Thyroid gland (tissue), 4 donors: ENCODE measurements at regions not wholly inside any gene's neighbourhood (a gene's known extent, or its start where the extent isn't known, plus 50 kb on each side); places are given as distances from the start of the nearest gene placed in this dataset.
"Not testable (repeated sequence)": the region's sequence is repeated elsewhere in the genome, so short reads cannot be mapped to it uniquely, and the experiment has no call there.

Source experiments
- POLR2A ChIP-seq, 2 donors: fragments of 450-650 bp; IDR thresholded peaks; one replicate each; pipeline ENCODE4 v1.6.1; 2017; ENCODE audit warnings: antibody characterized with exemption in 2 of 2, mild to moderate bottlenecking in 2 of 2, moderate library complexity in 1 of 2
- TF ChIP-seq, protein P1 (sequence below), 6 experiments: fragments of 200-600 bp in 3 of 6; fragments of 450-650 bp in 3 of 6; sonication (generic) in 3 of 6; IDR thresholded peaks; one replicate each; pipeline ENCODE4 v1.5.1; 2016 to 2019; ENCODE audit warnings: antibody characterized with exemption in 6 of 6, mild to moderate bottlenecking in 2 of 6, inconsistent platforms in 1 of 6, moderate library complexity in 1 of 6

DNA sequence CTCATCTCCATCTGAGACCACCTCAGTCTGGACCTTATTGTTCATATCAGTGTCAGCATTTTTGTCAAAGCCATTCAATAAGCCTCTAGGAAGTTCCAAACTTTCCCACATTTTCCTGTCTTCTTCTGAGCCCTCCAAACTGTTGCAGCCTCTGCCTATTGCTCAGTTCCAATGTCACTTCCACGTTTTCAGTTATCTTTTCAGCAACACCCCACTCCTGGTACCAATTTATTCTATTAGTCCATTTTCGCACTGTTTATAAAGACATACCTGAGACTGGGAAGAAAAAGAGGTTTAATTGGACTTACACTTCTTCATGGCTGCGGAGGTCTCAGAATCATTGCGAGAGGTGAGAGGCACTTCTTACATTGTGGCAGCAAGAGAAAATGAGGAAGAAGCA, 339.3 kb downstream of the TLL1 start:
- TF ChIP-seq, protein P1, sequence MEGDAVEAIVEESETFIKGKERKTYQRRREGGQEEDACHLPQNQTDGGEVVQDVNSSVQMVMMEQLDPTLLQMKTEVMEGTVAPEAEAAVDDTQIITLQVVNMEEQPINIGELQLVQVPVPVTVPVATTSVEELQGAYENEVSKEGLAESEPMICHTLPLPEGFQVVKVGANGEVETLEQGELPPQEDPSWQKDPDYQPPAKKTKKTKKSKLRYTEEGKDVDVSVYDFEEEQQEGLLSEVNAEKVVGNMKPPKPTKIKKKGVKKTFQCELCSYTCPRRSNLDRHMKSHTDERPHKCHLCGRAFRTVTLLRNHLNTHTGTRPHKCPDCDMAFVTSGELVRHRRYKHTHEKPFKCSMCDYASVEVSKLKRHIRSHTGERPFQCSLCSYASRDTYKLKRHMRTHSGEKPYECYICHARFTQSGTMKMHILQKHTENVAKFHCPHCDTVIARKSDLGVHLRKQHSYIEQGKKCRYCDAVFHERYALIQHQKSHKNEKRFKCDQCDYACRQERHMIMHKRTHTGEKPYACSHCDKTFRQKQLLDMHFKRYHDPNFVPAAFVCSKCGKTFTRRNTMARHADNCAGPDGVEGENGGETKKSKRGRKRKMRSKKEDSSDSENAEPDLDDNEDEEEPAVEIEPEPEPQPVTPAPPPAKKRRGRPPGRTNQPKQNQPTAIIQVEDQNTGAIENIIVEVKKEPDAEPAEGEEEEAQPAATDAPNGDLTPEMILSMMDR (IDR thresholded peaks at IDR 0.05) = not testable (repeated sequence)
- not testable (repeated sequence) for TF ChIP-seq POLR2A (IDR thresholded peaks at IDR 0.05)
